Fibroblast of pulmonary artery (primary cell): ENCODE measurements at regions not wholly inside any gene's neighbourhood (a gene's known extent, or its start where the extent isn't known, plus 50 kb on each side); places are given as distances from the start of the nearest gene placed in this dataset.
A peak's percentile ranks its signal among the peaks of the same experiment; 100 is the strongest.

ENCODE experiments used
- DNase-seq: peaks from one replicate; pipeline ENCODE4 v3.0.0-alpha.2; 2010; ENCODE audit warnings: low read depth
- H3K4me3 ChIP-seq: replicated peaks from 2 replicates; pipeline ENCODE4 v1.5.1; 2011; ENCODE audit warnings: low read depth, mild to moderate bottlenecking, control low read depth, low read length, moderate library complexity
- CTCF ChIP-seq: IDR thresholded peaks from 2 replicates; pipeline ENCODE4 v1.5.1; 2011; ENCODE audit warnings: mild to moderate bottlenecking, control low read depth, low read length, inconsistent platforms; ENCODE audit errors: missing control alignments

- no peak for TF ChIP-seq CTCF
- no peak overlapping the region for H3K4me3 ChIP-seq
- no peak for DNase-seq
Measured at GRCh38 chr10:6999232-6999925, 411.5 kb downstream of the SFMBT2 start.

- no peak for DNase-seq
- no peak overlapping the region for H3K4me3 ChIP-seq
- TF ChIP-seq CTCF: no peak
Measured at GRCh38 chr10:6997509-6997908, 413.3 kb downstream of the SFMBT2 start.

- H3K4me3 ChIP-seq: no peak overlapping the region
- TF ChIP-seq CTCF: no peak
- DNase-seq: no peak
Measured at GRCh38 chr10:6996431-6996830, 414.4 kb downstream of the SFMBT2 start.

GRCh38 chr10:6995831-6996230 lies 415.0 kb downstream of the SFMBT2 start:
- no peak overlapping the region for H3K4me3 ChIP-seq
- no peak for TF ChIP-seq CTCF
- DNase-seq: peak; percentile 62

- TF ChIP-seq CTCF: no peak
- H3K4me3 ChIP-seq: no peak overlapping the region
- peak; percentile 8 for DNase-seq
Measured at GRCh38 chr10:6995341-6995740, 415.3 kb upstream of the PRKCQ start.

GRCh38 chr10:6990891-6991290 lies 410.8 kb upstream of the PRKCQ start:
- TF ChIP-seq CTCF: no peak
- DNase-seq: no peak
- no peak overlapping the region for H3K4me3 ChIP-seq

- no peak overlapping the region for H3K4me3 ChIP-seq
- DNase-seq: no peak
- TF ChIP-seq CTCF: no peak
Measured at GRCh38 chr10:6988654-6989053, 408.6 kb upstream of the PRKCQ start.
